GM13977 (cell line): ENCODE measurements at regions not wholly inside any gene's neighbourhood (a gene's known extent, or its start where the extent isn't known, plus 50 kb on each side); places are given as distances from the start of the nearest gene placed in this dataset.

Experiments used
- DNase-seq: peaks from one replicate; pipeline ENCODE4 v3.0.0; 2012; ENCODE audit warnings: low spot score
- CTCF ChIP-seq: IDR thresholded peaks from 2 replicates; pipeline ENCODE4 v1.5.1; 2012; ENCODE audit warnings: mild to moderate bottlenecking, control low read depth; ENCODE audit not compliant: insufficient read depth; ENCODE audit errors: extremely low read depth, missing control alignments
- in situ Hi-C: fragments of 300-500 bp; cut with MboI; formaldehyde crosslinking; loops from one replicate; pipeline ENCODE4 v1.12.0; 2022; ENCODE audit warnings: low sequenced_read_pairs, low pct_unique_long_range_greater_than_20kb, mixed read lengths, inconsistent platforms; ENCODE audit not compliant: unreplicated experiment

GRCh38 chr14:98578204-98578603 is 693.8 kb downstream of the BCL11B start:
- in situ Hi-C loops: no loop called here
- DNase-seq: no peak
- no peak for TF ChIP-seq CTCF

GRCh38 chr14:98579140-98579539 is 692.9 kb downstream of the BCL11B start:
- no peak for DNase-seq
- no peak for TF ChIP-seq CTCF
- in situ Hi-C loops: no loop called here

- no peak for TF ChIP-seq CTCF
- in situ Hi-C loops: no loop called here
These were observed 691.8 kb downstream of the BCL11B start for GRCh38 chr14:98580131-98580678.

GRCh38 chr14:98582276-98582675 is 689.7 kb downstream of the BCL11B start:
- no peak for DNase-seq
- in situ Hi-C loops: no loop called here
- no peak for TF ChIP-seq CTCF

More at GRCh38 chr14:98580131-98580678, 691.8 kb downstream of the BCL11B start:
- DNase-seq: no peak

- in situ Hi-C loops: no loop called here
- DNase-seq: no peak
- TF ChIP-seq CTCF: no peak
These were observed 680.8 kb downstream of the BCL11B start for GRCh38 chr14:98591161-98591560.

- in situ Hi-C loops: no loop called here
- TF ChIP-seq CTCF: no peak
- DNase-seq: no peak
These were observed 679.3 kb downstream of the BCL11B start for GRCh38 chr14:98592611-98593170.

- in situ Hi-C loops: no loop called here
- no peak for TF ChIP-seq CTCF
- DNase-seq: no peak
These were observed 678.6 kb downstream of the BCL11B start for GRCh38 chr14:98593361-98593761.
